ENCODE measurements at regions not wholly inside any gene's neighbourhood (a gene's known extent, or its start where the extent isn't known, plus 50 kb on each side); places are given as distances from the start of the nearest gene placed in this dataset.

DNA sequence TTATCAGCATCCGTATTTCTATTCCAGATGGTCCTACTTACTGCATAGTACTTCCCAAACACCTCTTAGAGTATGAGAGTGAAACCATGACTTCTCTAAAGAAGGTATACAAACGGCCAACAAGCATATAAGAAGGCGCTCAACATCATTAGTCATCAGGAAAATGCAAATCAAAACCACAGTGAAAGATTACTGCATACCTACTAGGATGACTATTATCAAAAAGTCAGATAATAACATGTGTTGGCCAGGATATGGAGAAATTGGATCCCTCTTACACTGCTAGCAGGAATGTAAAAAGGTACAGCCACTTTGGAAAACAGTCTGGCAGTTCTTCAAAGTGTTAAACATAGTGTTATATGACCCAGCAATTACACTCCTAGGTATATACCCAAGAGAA is 215.3 kb upstream of the CXorf66 start:
- WGBS (ENCODE audit: insufficient coverage) = no CpG with 5 or more reads among the region's 3 CpGs
- no peak for DNase-seq (ENCODE audit: low read depth in 4 of 6, low spot score in 6 of 6)
- Histone ChIP-seq H3K27me3 (ENCODE audit: control insufficient read depth, insufficient read depth, low read length) (no peaks in the 10 kb centered on the region), H3K9me3 (ENCODE audit: control insufficient read depth, insufficient read depth, low read length) (no peaks in the 10 kb centered on the region), H3K4me3 (ENCODE audit: low read depth, low read length) (no peak overlapping the region), H3K4me1 (ENCODE audit: control insufficient read depth, insufficient read depth, low read length) (no peaks in the 10 kb centered on the region), H3K27ac (ENCODE audit: low read depth, low read length) (no peak overlapping the region), H3K36me3 (ENCODE audit: control insufficient read depth, insufficient read depth, low read length) (no peaks in the 10 kb centered on the region)

- peaks cover under 1% of the 10 kb centered on the region for H3K9me3 ChIP-seq (ENCODE audit: control insufficient read depth, insufficient read depth, low read length)
- H3K36me3 ChIP-seq (ENCODE audit: control insufficient read depth, insufficient read depth, low read length) = no peaks in the 10 kb centered on the region
- 20% methylated on average over 2 of the region's 3 CpGs for WGBS (ENCODE audit: insufficient coverage)
- H3K27me3 ChIP-seq (ENCODE audit: control insufficient read depth, insufficient read depth, low read length) = no peaks in the 10 kb centered on the region
- H3K27ac ChIP-seq (ENCODE audit: low read depth, low read length) = no peak overlapping the region
- no peaks in the 10 kb centered on the region for H3K4me1 ChIP-seq (ENCODE audit: control insufficient read depth, insufficient read depth, low read length)
- H3K4me3 ChIP-seq (ENCODE audit: low read depth, low read length) = no peak overlapping the region
- DNase-seq (ENCODE audit: low read depth in 4 of 6, low spot score in 6 of 6) = peak in 1 of 6 donors; percentile 4
Observed at GRCh38 chrX:140177821-140178220, 212.5 kb upstream of the CXorf66 start.

DNA sequence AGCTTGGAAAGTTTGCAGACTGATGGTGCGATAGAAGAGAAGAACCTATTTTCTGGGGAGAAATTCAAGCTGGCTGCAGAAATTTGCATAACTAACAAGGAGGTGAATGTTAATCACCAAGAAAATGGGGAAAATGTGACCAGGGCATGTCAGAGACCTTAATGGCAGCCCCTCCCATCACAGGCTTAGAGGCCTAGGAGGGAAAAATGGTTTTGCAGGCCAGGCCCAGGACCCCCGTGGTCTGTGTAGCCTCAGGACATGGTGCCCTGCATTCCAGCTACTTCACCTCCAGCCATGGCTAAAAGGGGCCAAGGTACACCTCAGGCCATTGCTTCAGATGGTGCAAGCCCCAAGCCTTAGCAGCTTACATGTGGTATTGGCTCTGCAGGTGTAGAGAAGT is 207.1 kb upstream of the CXorf66 start:
- WGBS (ENCODE audit: insufficient coverage) = 89% methylated on average over 2 of the region's 2 CpGs
- H3K27me3 ChIP-seq (ENCODE audit: control insufficient read depth, insufficient read depth, low read length) = no peaks in the 10 kb centered on the region
- no peak overlapping the region for H3K4me3 ChIP-seq (ENCODE audit: low read depth, low read length)

GRCh38 chrX:140167551-140167950 is 202.2 kb upstream of the CXorf66 start:
- Histone ChIP-seq H3K9me3 (ENCODE audit: control insufficient read depth, insufficient read depth, low read length) (peaks cover 1% of the 10 kb centered on the region), H3K4me3 (ENCODE audit: low read depth, low read length) (no peak overlapping the region), H3K27me3 (ENCODE audit: control insufficient read depth, insufficient read depth, low read length) (peaks cover 2% of the 10 kb centered on the region), H3K4me1 (ENCODE audit: control insufficient read depth, insufficient read depth, low read length) (no peaks in the 10 kb centered on the region), H3K27ac (ENCODE audit: low read depth, low read length) (no peak overlapping the region), H3K36me3 (ENCODE audit: control insufficient read depth, insufficient read depth, low read length) (no peaks in the 10 kb centered on the region)
- no peak for DNase-seq (ENCODE audit: low read depth in 4 of 6, low spot score in 6 of 6)
- no CpG with 5 or more reads among the region's 2 CpGs for WGBS (ENCODE audit: insufficient coverage)

More for the DNA sequence above, 207.1 kb upstream of the CXorf66 start:
- no peaks in the 10 kb centered on the region for H3K36me3 ChIP-seq (ENCODE audit: control insufficient read depth, insufficient read depth, low read length)
- H3K27ac ChIP-seq (ENCODE audit: low read depth, low read length) = no peak overlapping the region
- peaks cover 5% of the 10 kb centered on the region for H3K9me3 ChIP-seq (ENCODE audit: control insufficient read depth, insufficient read depth, low read length)
- no peak for DNase-seq (ENCODE audit: low read depth in 4 of 6, low spot score in 6 of 6)
- no peaks in the 10 kb centered on the region for H3K4me1 ChIP-seq (ENCODE audit: control insufficient read depth, insufficient read depth, low read length)

DNA sequence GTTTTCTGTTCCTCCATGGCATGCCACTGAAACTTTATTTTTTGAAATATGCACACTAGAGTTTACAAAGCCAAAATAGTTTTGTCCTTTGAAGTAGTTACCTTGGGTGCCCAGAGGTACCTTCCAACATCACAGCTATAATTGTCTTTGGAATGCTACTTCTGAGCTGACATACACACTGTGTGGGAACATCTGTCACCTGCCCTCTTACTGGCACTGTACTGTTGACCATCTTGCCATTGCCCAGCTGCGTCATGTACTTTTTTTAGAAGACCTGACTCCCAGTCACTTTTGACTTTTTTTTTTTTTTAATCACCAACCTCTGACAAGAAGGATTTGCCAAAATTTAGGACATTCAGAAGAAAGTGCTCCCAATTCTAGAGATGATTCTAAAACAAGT is 200.5 kb upstream of the CXorf66 start:
- no peaks in the 10 kb centered on the region for H3K4me1 ChIP-seq (ENCODE audit: control insufficient read depth, insufficient read depth, low read length)
- H3K9me3 ChIP-seq (ENCODE audit: control insufficient read depth, insufficient read depth, low read length) = no peaks in the 10 kb centered on the region
- WGBS (ENCODE audit: insufficient coverage) = 75% methylated on average over 1 of the region's 1 CpG
- H3K36me3 ChIP-seq (ENCODE audit: control insufficient read depth, insufficient read depth, low read length) = no peaks in the 10 kb centered on the region
- H3K27ac ChIP-seq (ENCODE audit: low read depth, low read length) = no peak overlapping the region
- H3K4me3 ChIP-seq (ENCODE audit: low read depth, low read length) = no peak overlapping the region
- H3K27me3 ChIP-seq (ENCODE audit: control insufficient read depth, insufficient read depth, low read length) = peaks cover 2% of the 10 kb centered on the region
- DNase-seq (ENCODE audit: low read depth in 4 of 6, low spot score in 6 of 6) = no peak

DNA sequence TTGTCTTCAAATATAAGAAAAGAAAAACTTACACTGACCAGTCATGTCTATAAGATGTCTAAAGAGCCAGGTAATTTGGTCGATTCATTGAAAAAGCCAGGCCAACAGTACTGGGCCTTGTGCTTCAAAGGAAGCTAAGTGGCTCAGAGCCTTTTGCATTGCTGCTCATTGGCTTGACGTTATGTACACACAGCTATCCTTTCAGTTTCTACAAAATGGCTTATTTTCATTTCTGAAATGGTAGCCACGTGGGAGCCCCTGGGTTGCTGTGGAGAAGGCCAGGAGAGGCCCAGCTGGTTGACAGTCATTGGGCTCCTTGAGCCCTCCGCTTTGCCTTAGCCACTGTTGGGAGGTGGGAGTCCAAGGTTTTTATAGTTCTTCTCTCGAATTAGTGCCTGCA is 199.1 kb upstream of the CXorf66 start:
- Histone ChIP-seq H3K4me1 (ENCODE audit: control insufficient read depth, insufficient read depth, low read length) (no peaks in the 10 kb centered on the region), H3K27ac (ENCODE audit: low read depth, low read length) (no peak overlapping the region), H3K4me3 (ENCODE audit: low read depth, low read length) (no peak overlapping the region), H3K9me3 (ENCODE audit: control insufficient read depth, insufficient read depth, low read length) (no peaks in the 10 kb centered on the region), H3K36me3 (ENCODE audit: control insufficient read depth, insufficient read depth, low read length) (no peaks in the 10 kb centered on the region), H3K27me3 (ENCODE audit: control insufficient read depth, insufficient read depth, low read length) (peaks cover 2% of the 10 kb centered on the region)
- no peak for DNase-seq (ENCODE audit: low read depth in 4 of 6, low spot score in 6 of 6)
- 80% methylated on average over 2 of the region's 5 CpGs for WGBS (ENCODE audit: insufficient coverage)

GRCh38 chrX:140163371-140164159 is 198.2 kb upstream of the CXorf66 start:
- DNase-seq (ENCODE audit: low read depth in 4 of 6, low spot score in 6 of 6) = no peak

DNA sequence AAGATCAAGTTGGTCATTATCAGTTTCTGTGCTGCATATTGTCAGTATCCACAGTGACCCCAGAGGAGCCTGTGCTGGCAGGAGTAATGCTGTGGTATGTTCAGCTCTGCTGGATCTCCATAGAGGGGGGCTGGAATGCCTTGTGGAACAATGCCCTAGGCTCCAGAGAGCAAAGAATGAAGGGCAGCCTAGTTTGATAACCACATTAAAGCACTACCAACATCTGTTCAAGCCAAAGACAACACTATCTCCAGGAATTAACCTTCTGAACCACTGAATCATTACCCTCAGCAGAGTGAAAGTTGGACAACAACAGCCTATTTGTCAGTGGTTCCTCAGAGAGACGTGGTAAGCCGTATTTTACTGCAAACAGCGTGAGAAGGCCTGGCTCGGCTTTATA is 192.3 kb upstream of the CXorf66 start:
- Histone ChIP-seq H3K4me1 (ENCODE audit: control insufficient read depth, insufficient read depth, low read length) (no peaks in the 10 kb centered on the region), H3K9me3 (ENCODE audit: control insufficient read depth, insufficient read depth, low read length) (no peaks in the 10 kb centered on the region), H3K27ac (ENCODE audit: low read depth, low read length) (no peak overlapping the region), H3K4me3 (ENCODE audit: low read depth, low read length) (no peak overlapping the region), H3K27me3 (ENCODE audit: control insufficient read depth, insufficient read depth, low read length) (no peaks in the 10 kb centered on the region), H3K36me3 (ENCODE audit: control insufficient read depth, insufficient read depth, low read length) (no peaks in the 10 kb centered on the region)
- WGBS (ENCODE audit: insufficient coverage) = no CpG with 5 or more reads among the region's 4 CpGs
- peak in 2 of 6 donors; percentile 7 to 26 for DNase-seq (ENCODE audit: low read depth in 4 of 6, low spot score in 6 of 6)

More at GRCh38 chrX:140163371-140164159, 198.2 kb upstream of the CXorf66 start:
- Histone ChIP-seq H3K4me3 (ENCODE audit: low read depth, low read length) (no peak overlapping the region), H3K9me3 (ENCODE audit: control insufficient read depth, insufficient read depth, low read length) (no peaks in the 10 kb centered on the region), H3K36me3 (ENCODE audit: control insufficient read depth, insufficient read depth, low read length) (no peaks in the 10 kb centered on the region), H3K27me3 (ENCODE audit: control insufficient read depth, insufficient read depth, low read length) (peaks cover 2% of the 10 kb centered on the region), H3K27ac (ENCODE audit: low read depth, low read length) (no peak overlapping the region), H3K4me1 (ENCODE audit: control insufficient read depth, insufficient read depth, low read length) (no peaks in the 10 kb centered on the region)
- no CpG with 5 or more reads among the region's 3 CpGs for WGBS (ENCODE audit: insufficient coverage)

DNA sequence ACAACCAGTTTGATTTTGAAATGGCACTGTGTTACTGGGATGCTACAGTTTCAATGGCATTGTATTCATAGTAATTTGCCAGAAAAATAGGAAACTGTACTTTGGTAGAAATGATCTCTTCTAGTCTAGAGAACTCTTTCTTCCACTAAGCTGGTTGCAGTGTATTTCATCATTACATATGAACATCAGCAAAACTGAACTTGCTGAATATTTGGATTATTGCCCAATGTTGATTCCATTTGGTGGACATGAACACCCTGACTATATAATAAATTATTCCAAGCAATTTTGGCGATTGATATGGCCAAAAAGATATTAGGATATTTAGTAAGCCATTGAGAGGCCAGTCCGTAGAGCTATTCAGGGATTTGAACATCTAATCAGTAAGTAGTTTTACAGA is 191.8 kb upstream of the CXorf66 start:
- H3K27me3 ChIP-seq (ENCODE audit: control insufficient read depth, insufficient read depth, low read length) = no peaks in the 10 kb centered on the region
- no peaks in the 10 kb centered on the region for H3K36me3 ChIP-seq (ENCODE audit: control insufficient read depth, insufficient read depth, low read length)
- no CpG with 5 or more reads among the region's 2 CpGs for WGBS (ENCODE audit: insufficient coverage)
- H3K4me3 ChIP-seq (ENCODE audit: low read depth, low read length) = no peak overlapping the region
- H3K9me3 ChIP-seq (ENCODE audit: control insufficient read depth, insufficient read depth, low read length) = no peaks in the 10 kb centered on the region
- H3K4me1 ChIP-seq (ENCODE audit: control insufficient read depth, insufficient read depth, low read length) = no peaks in the 10 kb centered on the region
- no peak overlapping the region for H3K27ac ChIP-seq (ENCODE audit: low read depth, low read length)
- DNase-seq (ENCODE audit: low read depth in 4 of 6, low spot score in 6 of 6) = no peak

GRCh38 chrX:140151316-140151715 is 186.0 kb upstream of the CXorf66 start:
- H3K4me3 ChIP-seq (ENCODE audit: low read depth, low read length) = no peak overlapping the region
- 88% methylated on average over 1 of the region's 4 CpGs for WGBS (ENCODE audit: insufficient coverage)
- no peaks in the 10 kb centered on the region for H3K36me3 ChIP-seq (ENCODE audit: control insufficient read depth, insufficient read depth, low read length)
- no peak overlapping the region for H3K27ac ChIP-seq (ENCODE audit: low read depth, low read length)
- H3K9me3 ChIP-seq (ENCODE audit: control insufficient read depth, insufficient read depth, low read length) = no peaks in the 10 kb centered on the region
- H3K4me1 ChIP-seq (ENCODE audit: control insufficient read depth, insufficient read depth, low read length) = no peaks in the 10 kb centered on the region
- DNase-seq (ENCODE audit: low read depth in 4 of 6, low spot score in 6 of 6) = no peak
- H3K27me3 ChIP-seq (ENCODE audit: control insufficient read depth, insufficient read depth, low read length) = no peaks in the 10 kb centered on the region

All from spinal cord (tissue), 9 donors.